PC-3 (cell line): ENCODE measurements at regions not wholly inside any gene's neighbourhood (a gene's known extent, or its start where the extent isn't known, plus 50 kb on each side); places are given as distances from the start of the nearest gene placed in this dataset.

Experiments
- ATAC-seq: fragments of 200-7000 bp; cut with Tn5 transposase; 2 replicates; pipeline ENCODE4 v1.9.1; 2020; ENCODE audit warnings: mild to moderate bottlenecking, moderate library complexity
- BruUV-seq: library from RNA; stranded (reverse); fragments of 400-500 nt; replicated peaks from 2 replicates; lab custom pipeline; 2021; lab: Mats Ljungman, UMichigan
- CTCF ChIA-PET: fragments of 300-600 bp; sonication (Branson Sonifier 250); formaldehyde crosslinking; loops from one replicate; lab custom pipeline; 2022; ENCODE audit warnings: antibody characterized with exemption; lab: Charles Lee
- POLR2A ChIA-PET: fragments of 300-600 bp; sonication (Branson Sonifier 250); formaldehyde crosslinking; loops from one replicate; lab custom pipeline; 2022; ENCODE audit warnings: antibody characterized with exemption; ENCODE audit not compliant: unreplicated experiment; lab: Charles Lee
- DNase-seq: peaks from one replicate; pipeline ENCODE4 v3.0.0-alpha.2; 2015
- H2AFZ ChIP-seq: fragments of 300-600 bp; sonication (generic); 2 replicates; pipeline ENCODE4 v1.6.0; 2016; ENCODE audit warnings: antibody characterized with exemption, low read length
- H3F3A ChIP-seq: fragments of 300-600 bp; sonication (generic); one replicate; pipeline ENCODE4 v1.6.0; 2017; ENCODE audit warnings: antibody characterized with exemption, low read length, control low read depth, mild to moderate bottlenecking; ENCODE audit not compliant: unreplicated experiment
- H3K27ac ChIP-seq: fragments of 300-600 bp; sonication (generic); 2 replicates; pipeline ENCODE4 v1.5.1; 2016; ENCODE audit warnings: mild to moderate bottlenecking, low read length
- H3K27me3 ChIP-seq: fragments of 300-600 bp; sonication (generic); 2 replicates; pipeline ENCODE4 v1.6.1; 2016; ENCODE audit warnings: low read length, mixed read lengths
- H3K36me3 ChIP-seq: fragments of 300-600 bp; sonication (generic); 2 replicates; pipeline ENCODE4 v1.6.1; 2016; ENCODE audit warnings: low read depth, mixed run types, low read length, mixed read lengths
- H3K4me1 ChIP-seq: fragments of 300-600 bp; sonication (generic); 2 replicates; pipeline ENCODE4 v1.5.1; 2016; ENCODE audit warnings: low read length; ENCODE audit not compliant: insufficient read depth
- H3K4me2 ChIP-seq: fragments of 300-600 bp; sonication (generic); 2 replicates; pipeline ENCODE4 v1.6.0; 2016; ENCODE audit warnings: low read length
- H3K4me3 ChIP-seq: fragments of 300-600 bp; sonication (generic); 2 replicates; pipeline ENCODE4 v1.5.1; 2016; ENCODE audit warnings: mild to moderate bottlenecking, low read length, mixed read lengths
- H3K79me2 ChIP-seq: fragments of 300-600 bp; sonication (generic); 2 replicates; pipeline ENCODE4 v1.6.1; 2017; ENCODE audit warnings: low read length, mixed read lengths
- H3K9ac ChIP-seq: fragments of 300-600 bp; sonication (generic); 2 replicates; pipeline ENCODE4 v1.6.0; 2016; ENCODE audit warnings: mild to moderate bottlenecking, low read length
- H3K9me2 ChIP-seq: fragments of 300-600 bp; sonication (generic); replicated peaks from 2 replicates; pipeline ENCODE4 v1.6.1; 2016; ENCODE audit warnings: mixed run types, low read length, mixed read lengths
- H3K9me3 ChIP-seq: fragments of 300-600 bp; sonication (generic); 2 replicates; pipeline ENCODE4 v1.6.1; 2016; ENCODE audit warnings: low read length, mixed read lengths
- H4K20me1 ChIP-seq: fragments of 300-600 bp; sonication (generic); 2 replicates; pipeline ENCODE4 v1.6.1; 2016; ENCODE audit warnings: low read length, mixed read lengths
- CTCF ChIP-seq: fragments of 300-600 bp; sonication (generic); conservative IDR thresholded peaks from 2 replicates; pipeline ENCODE4 v1.5.1; 2017; ENCODE audit warnings: antibody characterized with exemption, low read depth, mild to moderate bottlenecking, low read length
- EZH2 ChIP-seq: fragments of 300-600 bp; sonication (generic); IDR thresholded peaks from one replicate; pipeline ENCODE4 v1.6.1; 2017; ENCODE audit warnings: antibody characterized with exemption, mild to moderate bottlenecking, low read length; ENCODE audit not compliant: unreplicated experiment
- EZH2phosphoT487 ChIP-seq: fragments of 300-600 bp; sonication (generic); IDR thresholded peaks from 2 replicates; pipeline ENCODE4 v1.6.1; 2018; ENCODE audit warnings: mild to moderate bottlenecking, antibody characterized with exemption, low read length, borderline replicate concordance
- intact Hi-C: fragments of 100-400 bp; cut with micrococcal nuclease; formaldehyde crosslinking; loops from 2 replicates; pipeline ENCODE4 v1.9.0; 2023

- no peaks in the 10 kb centered on the region for H3K9me2 ChIP-seq
- DNase-seq (no peak), ATAC-seq (no peak)
- H3K4me2 ChIP-seq, result no peak overlapping the region
- H3K9ac ChIP-seq, result no peak overlapping the region
- no peaks in the 10 kb centered on the region for H3K36me3 ChIP-seq
- CTCF ChIA-PET, result no interaction called here
- no peak overlapping the region for H3K27ac ChIP-seq
- intact Hi-C loops, result no loop called here
- POLR2A ChIA-PET, result no interaction called here
- no peaks in the 10 kb centered on the region for H3K79me2 ChIP-seq
- no peaks in the 10 kb centered on the region for H3K27me3 ChIP-seq
- BruUV-seq, result no TSS peak
- H3K4me1 ChIP-seq, result no peaks in the 10 kb centered on the region
- H4K20me1 ChIP-seq, result no peaks in the 10 kb centered on the region
- H2AFZ ChIP-seq, result no peak overlapping the region
- TF ChIP-seq EZH2 (no peak), CTCF (no peak), EZH2phosphoT487 (no peak)
- H3K4me3 ChIP-seq, result no peak overlapping the region
- no peaks in the 10 kb centered on the region for H3K9me3 ChIP-seq
- no peaks in the 10 kb centered on the region for H3F3A ChIP-seq
Observed at GRCh38 chr9:80359291-80359690, 787.5 kb downstream of the TLE4 start.

- DNase-seq (no peak), ATAC-seq (no peak)
- H2AFZ ChIP-seq, result no peak overlapping the region
- intact Hi-C loops, result no loop called here
- H3K79me2 ChIP-seq, result no peaks in the 10 kb centered on the region
- no peaks in the 10 kb centered on the region for H3K9me3 ChIP-seq
- H3K36me3 ChIP-seq, result no peaks in the 10 kb centered on the region
- no peak for TF ChIP-seq CTCF
- no peak for TF ChIP-seq EZH2phosphoT487
- TF ChIP-seq EZH2, result no peak
- BruUV-seq, result no TSS peak
- CTCF ChIA-PET, result no interaction called here
- H3K27me3 ChIP-seq, result no peaks in the 10 kb centered on the region
- H3K4me2 ChIP-seq, result no peak overlapping the region
- H3F3A ChIP-seq, result no peaks in the 10 kb centered on the region
- no peak overlapping the region for H3K9ac ChIP-seq
- H3K27ac ChIP-seq, result no peak overlapping the region
- POLR2A ChIA-PET, result no interaction called here
- no peaks in the 10 kb centered on the region for H4K20me1 ChIP-seq
- no peaks in the 10 kb centered on the region for H3K4me1 ChIP-seq
- H3K9me2 ChIP-seq, result no peaks in the 10 kb centered on the region
- H3K4me3 ChIP-seq, result no peak overlapping the region
Observed at GRCh38 chr9:80352967-80353366, 781.2 kb downstream of the TLE4 start.

GRCh38 chr9:80351612-80352011, 779.8 kb downstream of the TLE4 start:
- POLR2A ChIA-PET, result no interaction called here
- Histone ChIP-seq H3K9me2 (no peaks in the 10 kb centered on the region), H3K36me3 (no peaks in the 10 kb centered on the region), H2AFZ (no peak overlapping the region), H3K27me3 (no peaks in the 10 kb centered on the region), H4K20me1 (no peaks in the 10 kb centered on the region), H3K9ac (no peak overlapping the region), H3F3A (no peaks in the 10 kb centered on the region), H3K4me3 (no peak overlapping the region), H3K27ac (no peak overlapping the region), H3K4me1 (no peaks in the 10 kb centered on the region), H3K9me3 (no peaks in the 10 kb centered on the region), H3K4me2 (no peak overlapping the region), H3K79me2 (no peaks in the 10 kb centered on the region)
- BruUV-seq, result no TSS peak
- intact Hi-C loops, result no loop called here
- ATAC-seq (no peak), DNase-seq (no peak)
- TF ChIP-seq EZH2phosphoT487 (no peak), EZH2 (no peak), CTCF (no peak)
- CTCF ChIA-PET, result no interaction called here
